HCT116 (cell line): ENCODE measurements at regions not wholly inside any gene's neighbourhood (a gene's known extent, or its start where the extent isn't known, plus 50 kb on each side); places are given as distances from the start of the nearest gene placed in this dataset.

Source experiments
- ATAC-seq: fragments of 200-7000 bp; cut with Tn5 transposase; 2 replicates; pipeline ENCODE4 v1.9.1; 2020; ENCODE audit warnings: mild to moderate bottlenecking, moderate library complexity
- BruUV-seq: library from RNA; stranded (reverse); fragments of 400-500 nt; replicated peaks from 2 replicates; lab custom pipeline; 2021; lab: Mats Ljungman, UMichigan
- CTCF ChIA-PET: fragments of 300-600 bp; sonication (Branson Sonifier 250); formaldehyde crosslinking; loops from one replicate; lab custom pipeline; 2021; ENCODE audit warnings: antibody characterized with exemption; lab: Charles Lee
- POLR2A ChIA-PET: fragments of 300-600, 350-600 bp; sonication (Branson Sonifier 250); formaldehyde crosslinking; loops from one replicate; lab custom pipeline; 2021; ENCODE audit warnings: antibody characterized with exemption; lab: Charles Lee
- RAD21 ChIA-PET, 2 experiments: fragments of 300-600 bp; sonication (Branson Sonifier 250); formaldehyde crosslinking; loops; one replicate each; lab custom pipeline; 2023; ENCODE audit warnings: low total read pairs in 2 of 2; ENCODE audit not compliant: uncharacterized antibody in 2 of 2, unreplicated experiment in 2 of 2, low non-redundant PET in 1 of 2; lab: Charles Lee
- DNase-seq: peaks from one replicate; pipeline ENCODE4 v3.0.0-alpha.2; 2010; ENCODE audit warnings: low read depth, low spot score
- H2AFZ ChIP-seq: fragments of 200-600 bp; shearing (Covaris generic), sonication (generic); 2 replicates; pipeline ENCODE4 v1.6.1; 2017; ENCODE audit warnings: low read depth, mixed run types, mixed read lengths, antibody characterized with exemption, low read length; ENCODE audit not compliant: poor library complexity, severe bottlenecking
- H3K27ac ChIP-seq: 2 replicates; pipeline ENCODE4 v1.5.1; 2012; ENCODE audit warnings: low read depth, low read length
- H3K27me3 ChIP-seq: fragments of 200-600 bp; sonication (generic); 2 replicates; pipeline ENCODE4 v1.6.1; 2016; ENCODE audit warnings: mixed run types, low read length, mixed read lengths; ENCODE audit not compliant: insufficient read depth
- H3K36me3 ChIP-seq, 2 experiments: fragments of 200-500 bp in 1 of 2; fragments of 200-600 bp in 1 of 2; sonication (Bioruptor generic) in 1 of 2; sonication (generic) in 1 of 2; 2 replicates each; pipeline versions ENCODE4 v1.5.1 to v1.6.1; 2014 to 2016; ENCODE audit warnings: low read length in 2 of 2, inconsistent platforms in 1 of 2, mixed read lengths in 1 of 2, mixed run types in 1 of 2; ENCODE audit not compliant: insufficient read depth in 2 of 2, control insufficient read depth in 1 of 2
- H3K4me1 ChIP-seq, 2 experiments: fragments of 200-600 bp in 1 of 2; sonication (generic) in 1 of 2; 2 replicates each; pipeline versions ENCODE4 v1.5.1 to v1.6.1; 2012 to 2017; ENCODE audit warnings: low read length in 2 of 2, inconsistent platforms in 1 of 2, mild to moderate bottlenecking in 1 of 2, mixed read lengths in 1 of 2, mixed run types in 1 of 2, moderate library complexity in 1 of 2; ENCODE audit not compliant: insufficient read depth in 2 of 2, control insufficient read depth in 1 of 2
- H3K4me2 ChIP-seq: fragments of 200-600 bp; sonication (generic); 2 replicates; pipeline ENCODE4 v1.6.1; 2017; ENCODE audit warnings: mixed run types, low read length, mixed read lengths
- H3K4me3 ChIP-seq, 2 experiments: fragments of 200-600 bp in 1 of 2; sonication (generic) in 1 of 2; replicated peaks in 1 of 2; 2 replicates each; pipeline ENCODE4 v1.5.1; 2011 to 2016; ENCODE audit warnings: low read length in 2 of 2, control low read depth in 1 of 2, low read depth in 1 of 2, mild to moderate bottlenecking in 1 of 2, mixed read lengths in 1 of 2, mixed run types in 1 of 2
- H3K79me2 ChIP-seq: fragments of 200-600 bp; sonication (generic); 2 replicates; pipeline ENCODE4 v1.6.1; 2017; ENCODE audit warnings: mild to moderate bottlenecking, mixed run types, low read length, moderate library complexity, mixed read lengths; ENCODE audit not compliant: insufficient read depth
- H3K9ac ChIP-seq: fragments of 200-600 bp; sonication (generic); 2 replicates; pipeline ENCODE4 v1.6.1; 2016; ENCODE audit warnings: low read length, mixed read lengths
- H3K9me2 ChIP-seq: fragments of 200-600 bp; sonication (generic), shearing (Covaris generic); 2 replicates; pipeline ENCODE4 v1.6.1; 2017; ENCODE audit warnings: mixed run types, mild to moderate bottlenecking, moderate library complexity; ENCODE audit not compliant: insufficient read depth
- H3K9me3 ChIP-seq, 2 experiments: fragments of 200-500 bp in 1 of 2; fragments of 200-600 bp in 1 of 2; sonication (Bioruptor generic) in 1 of 2; sonication (generic) in 1 of 2; 2 replicates each; pipeline ENCODE4 v1.6.1; 2014 to 2017; ENCODE audit warnings: low read length in 2 of 2, mixed read lengths in 2 of 2, inconsistent platforms in 1 of 2, low read depth in 1 of 2, mild to moderate bottlenecking in 1 of 2, mixed run types in 1 of 2, moderate library complexity in 1 of 2; ENCODE audit not compliant: control insufficient read depth in 1 of 2, insufficient read depth in 1 of 2
- H4K20me1 ChIP-seq: fragments of 200-600 bp; sonication (generic), shearing (Covaris generic); 2 replicates; pipeline ENCODE4 v1.6.1; 2017; ENCODE audit warnings: mixed run types, mild to moderate bottlenecking, moderate library complexity; ENCODE audit not compliant: insufficient read depth
- CBX3 ChIP-seq: IDR thresholded peaks from 2 replicates; pipeline ENCODE4 v1.6.1; 2012; ENCODE audit warnings: low read depth
- ELF1 ChIP-seq: IDR thresholded peaks from 2 replicates; pipeline ENCODE4 v1.6.1; 2012; ENCODE audit warnings: low read depth, borderline replicate concordance
- EZH2 ChIP-seq: fragments of 200-600 bp; sonication (generic); IDR thresholded peaks from 2 replicates; pipeline ENCODE4 v1.6.1; 2017; ENCODE audit warnings: antibody characterized with exemption, mixed run types
- EZH2phosphoT487 ChIP-seq: fragments of 200-600 bp; IDR thresholded peaks from 2 replicates; pipeline ENCODE4 v1.6.1; 2018; ENCODE audit warnings: antibody characterized with exemption, borderline replicate concordance
- JUND ChIP-seq: IDR thresholded peaks from 2 replicates; pipeline ENCODE4 v1.6.1; 2012
- POLR2A ChIP-seq: IDR thresholded peaks from 2 replicates; pipeline ENCODE4 v1.7.0; 2011; ENCODE audit warnings: borderline replicate concordance; ENCODE audit not compliant: insufficient read depth, insufficient read length; ENCODE audit errors: extremely low read depth
- POLR2AphosphoS5 ChIP-seq: IDR thresholded peaks from 2 replicates; pipeline ENCODE4 v1.6.1; 2011; ENCODE audit warnings: mild to moderate bottlenecking, low read depth, low read length, moderate library complexity
- SIN3A ChIP-seq: IDR thresholded peaks from 2 replicates; pipeline ENCODE4 v1.6.1; 2012; ENCODE audit warnings: low read depth
- YY1 ChIP-seq: IDR thresholded peaks from 2 replicates; pipeline ENCODE4 v1.6.1; 2011; ENCODE audit warnings: low read length, low read depth, moderate library complexity, mild to moderate bottlenecking; ENCODE audit not compliant: insufficient replicate concordance; ENCODE audit errors: extremely low read depth
- ZNF274 ChIP-seq: fragments of 200-500 bp; sonication (Bioruptor generic); IDR thresholded peaks from 2 replicates; pipeline ENCODE4 v1.6.1; 2014; ENCODE audit warnings: mild to moderate bottlenecking, low read depth, low read length, inconsistent platforms
- intact Hi-C: fragments of 100-400 bp; cut with micrococcal nuclease; formaldehyde crosslinking; loops from 2 replicates; pipeline ENCODE4 v1.10.0; 2022
- TF ChIP-seq, protein P1 (sequence below): IDR thresholded peaks from 2 replicates; pipeline ENCODE4 v1.6.1; 2012
- TF ChIP-seq, protein P2 (sequence below): IDR thresholded peaks from 2 replicates; pipeline ENCODE4 v1.6.1; 2012; ENCODE audit warnings: low read depth
- TF ChIP-seq, protein P3 (sequence below): IDR thresholded peaks from 2 replicates; pipeline ENCODE4 v1.6.1; 2012
- TF ChIP-seq, protein P4 (sequence below): IDR thresholded peaks from 2 replicates; pipeline ENCODE4 v1.6.1; 2011; ENCODE audit warnings: mild to moderate bottlenecking, low read length, moderate library complexity; ENCODE audit not compliant: insufficient replicate concordance; ENCODE audit errors: extremely low read depth

DNA sequence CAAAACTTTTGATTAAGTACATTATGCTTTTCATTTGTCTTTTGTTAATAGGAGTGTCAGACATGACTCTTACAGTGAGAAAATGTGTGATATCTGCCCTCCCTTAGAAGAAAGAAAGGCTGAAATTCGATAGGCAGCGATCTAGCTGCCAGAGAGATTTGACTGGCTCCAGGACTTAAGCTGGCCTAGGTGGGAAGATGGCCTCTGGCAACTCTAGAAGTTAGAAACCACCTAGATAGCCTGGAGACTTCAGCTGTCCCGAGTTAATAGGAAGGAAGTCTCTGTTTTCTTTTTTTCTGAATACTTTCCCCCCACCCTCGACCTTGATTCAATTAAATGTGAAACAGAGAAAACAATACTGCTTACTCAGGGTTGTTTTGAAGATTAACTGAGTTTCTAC is 1194.7 kb upstream of the CRIM1 start (continued):
- TF ChIP-seq, protein P1, sequence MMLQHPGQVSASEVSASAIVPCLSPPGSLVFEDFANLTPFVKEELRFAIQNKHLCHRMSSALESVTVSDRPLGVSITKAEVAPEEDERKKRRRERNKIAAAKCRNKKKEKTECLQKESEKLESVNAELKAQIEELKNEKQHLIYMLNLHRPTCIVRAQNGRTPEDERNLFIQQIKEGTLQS, result no peak
- TF ChIP-seq ELF1, result no peak

DNA sequence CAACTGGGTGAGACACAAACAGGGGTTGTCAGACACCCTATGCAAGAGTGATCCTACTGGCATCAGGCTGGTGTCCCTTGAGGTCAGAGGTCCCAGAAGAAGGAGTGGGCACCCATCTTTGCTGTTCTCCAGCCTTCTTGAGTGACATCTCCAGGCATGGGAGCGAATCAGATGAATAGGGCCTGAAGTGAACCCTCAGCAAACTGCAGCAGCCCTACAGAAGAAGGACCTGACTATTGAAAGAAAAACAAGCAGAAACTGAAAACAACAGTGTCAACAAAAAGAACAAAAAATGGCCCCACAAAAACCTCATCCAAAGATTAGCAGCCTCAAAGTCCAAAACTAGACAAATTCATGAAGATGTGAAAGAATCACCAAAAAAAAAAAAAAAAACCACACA is 1229.7 kb upstream of the CRIM1 start:
- ATAC-seq (no peak), DNase-seq (no peak)
- H3K9me3 ChIP-seq, result peaks cover 4 to 16% of the 10 kb centered on the region in 2 experiments; a peak in 2 of 4 replicates
- no TSS peak for BruUV-seq
- H3K4me3 ChIP-seq, result no peak overlapping the region
- ChIA-PET RAD21 (no interaction called here), POLR2A (no interaction called here), CTCF (no interaction called here)
- no peak overlapping the region for H3K4me2 ChIP-seq
- H3K9ac ChIP-seq, result no peak overlapping the region
- H2AFZ ChIP-seq, result no peak overlapping the region
- no peaks in the 10 kb centered on the region for H3K4me1 ChIP-seq
- H3K27me3 ChIP-seq, result no peaks in the 10 kb centered on the region
- H3K36me3 ChIP-seq, result no peaks in the 10 kb centered on the region
- H3K79me2 ChIP-seq, result no peaks in the 10 kb centered on the region
- H3K27ac ChIP-seq, result no peak overlapping the region
- H4K20me1 ChIP-seq, result no peaks in the 10 kb centered on the region
- TF ChIP-seq, protein P2, sequence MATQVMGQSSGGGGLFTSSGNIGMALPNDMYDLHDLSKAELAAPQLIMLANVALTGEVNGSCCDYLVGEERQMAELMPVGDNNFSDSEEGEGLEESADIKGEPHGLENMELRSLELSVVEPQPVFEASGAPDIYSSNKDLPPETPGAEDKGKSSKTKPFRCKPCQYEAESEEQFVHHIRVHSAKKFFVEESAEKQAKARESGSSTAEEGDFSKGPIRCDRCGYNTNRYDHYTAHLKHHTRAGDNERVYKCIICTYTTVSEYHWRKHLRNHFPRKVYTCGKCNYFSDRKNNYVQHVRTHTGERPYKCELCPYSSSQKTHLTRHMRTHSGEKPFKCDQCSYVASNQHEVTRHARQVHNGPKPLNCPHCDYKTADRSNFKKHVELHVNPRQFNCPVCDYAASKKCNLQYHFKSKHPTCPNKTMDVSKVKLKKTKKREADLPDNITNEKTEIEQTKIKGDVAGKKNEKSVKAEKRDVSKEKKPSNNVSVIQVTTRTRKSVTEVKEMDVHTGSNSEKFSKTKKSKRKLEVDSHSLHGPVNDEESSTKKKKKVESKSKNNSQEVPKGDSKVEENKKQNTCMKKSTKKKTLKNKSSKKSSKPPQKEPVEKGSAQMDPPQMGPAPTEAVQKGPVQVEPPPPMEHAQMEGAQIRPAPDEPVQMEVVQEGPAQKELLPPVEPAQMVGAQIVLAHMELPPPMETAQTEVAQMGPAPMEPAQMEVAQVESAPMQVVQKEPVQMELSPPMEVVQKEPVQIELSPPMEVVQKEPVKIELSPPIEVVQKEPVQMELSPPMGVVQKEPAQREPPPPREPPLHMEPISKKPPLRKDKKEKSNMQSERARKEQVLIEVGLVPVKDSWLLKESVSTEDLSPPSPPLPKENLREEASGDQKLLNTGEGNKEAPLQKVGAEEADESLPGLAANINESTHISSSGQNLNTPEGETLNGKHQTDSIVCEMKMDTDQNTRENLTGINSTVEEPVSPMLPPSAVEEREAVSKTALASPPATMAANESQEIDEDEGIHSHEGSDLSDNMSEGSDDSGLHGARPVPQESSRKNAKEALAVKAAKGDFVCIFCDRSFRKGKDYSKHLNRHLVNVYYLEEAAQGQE, result no peak
- intact Hi-C loops, result no loop called here
- no peaks in the 10 kb centered on the region for H3K9me2 ChIP-seq

DNA sequence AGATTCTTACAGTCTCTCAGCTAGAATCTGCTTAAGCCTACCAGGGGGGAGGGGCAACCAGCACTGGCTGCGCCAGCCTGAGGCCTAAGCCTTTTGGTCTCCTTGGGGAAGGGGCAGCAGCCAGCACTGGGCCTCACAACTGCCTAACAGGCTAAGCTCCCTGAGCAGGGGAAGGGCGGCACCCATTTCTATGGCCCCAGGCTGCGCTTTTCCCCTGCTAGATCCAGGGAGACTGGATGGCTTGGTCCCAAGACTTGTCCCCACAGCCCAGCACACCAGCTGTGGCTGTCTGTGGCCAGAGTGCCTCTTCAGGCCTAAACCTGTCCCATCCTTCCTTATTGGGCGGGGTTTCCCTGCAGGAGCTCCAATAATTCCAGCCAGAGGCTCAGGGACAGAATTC is 1230.3 kb upstream of the CRIM1 start:
- Histone ChIP-seq H2AFZ (no peak overlapping the region), H3K9me3 (peaks cover 4 to 16% of the 10 kb centered on the region in 2 experiments; a peak in 3 of 4 replicates), H3K27ac (no peak overlapping the region), H3K36me3 (no peaks in the 10 kb centered on the region), H3K9me2 (no peaks in the 10 kb centered on the region), H3K4me3 (no peak overlapping the region), H3K4me1 (no peaks in the 10 kb centered on the region), H3K4me2 (no peak overlapping the region), H3K9ac (no peak overlapping the region), H3K27me3 (no peaks in the 10 kb centered on the region), H4K20me1 (no peaks in the 10 kb centered on the region), H3K79me2 (no peaks in the 10 kb centered on the region)
- ATAC-seq, result no peak
- DNase-seq, result no peak
- no peak for TF ChIP-seq POLR2AphosphoS5
- TF ChIP-seq JUND, result no peak
- TF ChIP-seq YY1, result no peak
- TF ChIP-seq, protein P3, sequence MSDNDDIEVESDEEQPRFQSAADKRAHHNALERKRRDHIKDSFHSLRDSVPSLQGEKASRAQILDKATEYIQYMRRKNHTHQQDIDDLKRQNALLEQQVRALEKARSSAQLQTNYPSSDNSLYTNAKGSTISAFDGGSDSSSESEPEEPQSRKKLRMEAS, result no peak
- TF ChIP-seq EZH2phosphoT487, result no peak
- TF ChIP-seq ZNF274, result no peak
- TF ChIP-seq, protein P4, sequence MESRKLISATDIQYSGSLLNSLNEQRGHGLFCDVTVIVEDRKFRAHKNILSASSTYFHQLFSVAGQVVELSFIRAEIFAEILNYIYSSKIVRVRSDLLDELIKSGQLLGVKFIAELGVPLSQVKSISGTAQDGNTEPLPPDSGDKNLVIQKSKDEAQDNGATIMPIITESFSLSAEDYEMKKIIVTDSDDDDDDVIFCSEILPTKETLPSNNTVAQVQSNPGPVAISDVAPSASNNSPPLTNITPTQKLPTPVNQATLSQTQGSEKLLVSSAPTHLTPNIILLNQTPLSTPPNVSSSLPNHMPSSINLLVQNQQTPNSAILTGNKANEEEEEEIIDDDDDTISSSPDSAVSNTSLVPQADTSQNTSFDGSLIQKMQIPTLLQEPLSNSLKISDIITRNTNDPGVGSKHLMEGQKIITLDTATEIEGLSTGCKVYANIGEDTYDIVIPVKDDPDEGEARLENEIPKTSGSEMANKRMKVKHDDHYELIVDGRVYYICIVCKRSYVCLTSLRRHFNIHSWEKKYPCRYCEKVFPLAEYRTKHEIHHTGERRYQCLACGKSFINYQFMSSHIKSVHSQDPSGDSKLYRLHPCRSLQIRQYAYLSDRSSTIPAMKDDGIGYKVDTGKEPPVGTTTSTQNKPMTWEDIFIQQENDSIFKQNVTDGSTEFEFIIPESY, result no peak
- no peak for TF ChIP-seq CBX3
- TF ChIP-seq EZH2, result no peak
- no peak for TF ChIP-seq SIN3A
- TF ChIP-seq POLR2A, result no peak
- POLR2A ChIA-PET, result no interaction called here
- CTCF ChIA-PET, result no interaction called here
- RAD21 ChIA-PET, result no interaction called here
- intact Hi-C loops, result no loop called here
- no TSS peak for BruUV-seq
